ENCODE measurements at regions not wholly inside any gene's neighbourhood (a gene's known extent, or its start where the extent isn't known, plus 50 kb on each side); places are given as distances from the start of the nearest gene placed in this dataset.
"Not testable (repeated sequence)": the region's sequence is repeated elsewhere in the genome, so short reads cannot be mapped to it uniquely, and the experiment has no call there.

DNA sequence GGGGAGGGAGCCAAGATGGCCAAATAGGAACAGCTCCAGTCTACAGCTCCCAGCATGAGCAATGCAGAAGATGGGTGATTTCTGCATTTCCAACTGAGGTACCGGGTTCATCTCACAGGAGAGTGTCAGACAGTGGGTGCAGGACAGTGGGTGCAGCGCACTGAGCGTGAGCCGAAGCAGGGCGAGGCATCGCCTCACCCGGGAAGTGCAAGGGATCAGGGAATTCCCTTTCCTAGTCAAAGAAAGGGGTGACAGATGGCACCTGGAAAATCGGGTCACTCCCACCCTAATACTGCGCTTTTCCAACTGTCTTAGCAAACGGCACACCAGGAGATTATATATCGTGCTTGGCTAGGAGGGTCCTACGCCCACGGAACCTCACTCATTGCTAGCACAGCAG is 75.0 kb upstream of the RMP24 start:
- TF ChIP-seq, protein P1, sequence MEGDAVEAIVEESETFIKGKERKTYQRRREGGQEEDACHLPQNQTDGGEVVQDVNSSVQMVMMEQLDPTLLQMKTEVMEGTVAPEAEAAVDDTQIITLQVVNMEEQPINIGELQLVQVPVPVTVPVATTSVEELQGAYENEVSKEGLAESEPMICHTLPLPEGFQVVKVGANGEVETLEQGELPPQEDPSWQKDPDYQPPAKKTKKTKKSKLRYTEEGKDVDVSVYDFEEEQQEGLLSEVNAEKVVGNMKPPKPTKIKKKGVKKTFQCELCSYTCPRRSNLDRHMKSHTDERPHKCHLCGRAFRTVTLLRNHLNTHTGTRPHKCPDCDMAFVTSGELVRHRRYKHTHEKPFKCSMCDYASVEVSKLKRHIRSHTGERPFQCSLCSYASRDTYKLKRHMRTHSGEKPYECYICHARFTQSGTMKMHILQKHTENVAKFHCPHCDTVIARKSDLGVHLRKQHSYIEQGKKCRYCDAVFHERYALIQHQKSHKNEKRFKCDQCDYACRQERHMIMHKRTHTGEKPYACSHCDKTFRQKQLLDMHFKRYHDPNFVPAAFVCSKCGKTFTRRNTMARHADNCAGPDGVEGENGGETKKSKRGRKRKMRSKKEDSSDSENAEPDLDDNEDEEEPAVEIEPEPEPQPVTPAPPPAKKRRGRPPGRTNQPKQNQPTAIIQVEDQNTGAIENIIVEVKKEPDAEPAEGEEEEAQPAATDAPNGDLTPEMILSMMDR (IDR thresholded peaks at IDR 0.05), result not testable (repeated sequence)
- TF ChIP-seq POLR2A (IDR thresholded peaks at IDR 0.05), result not testable (repeated sequence)
